Islet of Langerhans (tissue), 1 donor: ENCODE measurements at regions not wholly inside any gene's neighbourhood (a gene's known extent, or its start where the extent isn't known, plus 50 kb on each side); places are given as distances from the start of the nearest gene placed in this dataset.

ENCODE experiments used
- FAIRE-seq: peaks from one replicate; lab custom pipeline; 2011; peaks lifted over from hg19 to GRCh38; lab: Jason Lieb, UNC

GRCh38 chr5:88613051-88613450, 269.9 kb downstream of the MEF2C start:
- FAIRE-seq, result no peak

GRCh38 chr5:88610586-88610985, 272.4 kb downstream of the MEF2C start:
- no peak for FAIRE-seq

- no peak for FAIRE-seq
Observed at GRCh38 chr5:88607492-88607891, 275.5 kb downstream of the MEF2C start.

GRCh38 chr5:88606626-88607025, 276.4 kb downstream of the MEF2C start:
- no peak for FAIRE-seq

- no peak for FAIRE-seq
Observed at GRCh38 chr5:88606173-88606572, 276.8 kb downstream of the MEF2C start.

- no peak for FAIRE-seq
Observed at GRCh38 chr5:88602584-88602983, 280.4 kb downstream of the MEF2C start.

GRCh38 chr5:88594441-88594840, 288.5 kb downstream of the MEF2C start:
- FAIRE-seq, result no peak

- FAIRE-seq, result no peak
Observed at GRCh38 chr5:88588609-88589008, 294.4 kb downstream of the MEF2C start.

- no peak for FAIRE-seq
Observed at GRCh38 chr5:88583471-88583870, 299.5 kb downstream of the MEF2C start.

GRCh38 chr5:88558366-88558765, 289.7 kb upstream of the TMEM161B start:
- FAIRE-seq, result no peak

- FAIRE-seq, result no peak
Observed at GRCh38 chr5:88557881-88558280, 289.2 kb upstream of the TMEM161B start.

- no peak for FAIRE-seq
Observed at GRCh38 chr5:88557131-88557530, 288.5 kb upstream of the TMEM161B start.

GRCh38 chr5:88556406-88556805, 287.8 kb upstream of the TMEM161B start:
- no peak for FAIRE-seq

GRCh38 chr5:88555674-88556073, 287.0 kb upstream of the TMEM161B start:
- FAIRE-seq, result no peak

GRCh38 chr5:88553986-88554385, 285.3 kb upstream of the TMEM161B start:
- FAIRE-seq, result no peak

- FAIRE-seq, result no peak
Observed at GRCh38 chr5:88553136-88553875, 284.7 kb upstream of the TMEM161B start.

- FAIRE-seq, result no peak
Observed at GRCh38 chr5:88552426-88552825, 283.8 kb upstream of the TMEM161B start.

GRCh38 chr5:88551724-88552345, 283.2 kb upstream of the TMEM161B start:
- FAIRE-seq, result no peak

GRCh38 chr5:88550736-88551135, 282.1 kb upstream of the TMEM161B start:
- FAIRE-seq, result no peak

- FAIRE-seq, result no peak
Observed at GRCh38 chr5:88548136-88548805, 279.6 kb upstream of the TMEM161B start.

GRCh38 chr5:88545338-88545737, 276.7 kb upstream of the TMEM161B start:
- no peak for FAIRE-seq

GRCh38 chr5:88544671-88545070, 276.0 kb upstream of the TMEM161B start:
- FAIRE-seq, result no peak

- no peak for FAIRE-seq
Observed at GRCh38 chr5:88544136-88544645, 275.5 kb upstream of the TMEM161B start.
